B cell (primary cell): ENCODE measurements at regions not wholly inside any gene's neighbourhood (a gene's known extent, or its start where the extent isn't known, plus 50 kb on each side); places are given as distances from the start of the nearest gene placed in this dataset.

Experiments
- EZH2 ChIP-seq: IDR thresholded peaks from 2 replicates; pipeline ENCODE4 v1.6.1; 2012; ENCODE audit warnings: borderline replicate concordance, low read depth, mild to moderate bottlenecking, moderate library complexity, low read length; ENCODE audit not compliant: insufficient read depth, poor library complexity, severe bottlenecking
- TF ChIP-seq, protein P1 (sequence below): fragments of 200-600 bp; IDR thresholded peaks from one replicate; pipeline ENCODE4 v1.8.0; 2022; ENCODE audit warnings: antibody characterized with exemption, mild to moderate bottlenecking

DNA sequence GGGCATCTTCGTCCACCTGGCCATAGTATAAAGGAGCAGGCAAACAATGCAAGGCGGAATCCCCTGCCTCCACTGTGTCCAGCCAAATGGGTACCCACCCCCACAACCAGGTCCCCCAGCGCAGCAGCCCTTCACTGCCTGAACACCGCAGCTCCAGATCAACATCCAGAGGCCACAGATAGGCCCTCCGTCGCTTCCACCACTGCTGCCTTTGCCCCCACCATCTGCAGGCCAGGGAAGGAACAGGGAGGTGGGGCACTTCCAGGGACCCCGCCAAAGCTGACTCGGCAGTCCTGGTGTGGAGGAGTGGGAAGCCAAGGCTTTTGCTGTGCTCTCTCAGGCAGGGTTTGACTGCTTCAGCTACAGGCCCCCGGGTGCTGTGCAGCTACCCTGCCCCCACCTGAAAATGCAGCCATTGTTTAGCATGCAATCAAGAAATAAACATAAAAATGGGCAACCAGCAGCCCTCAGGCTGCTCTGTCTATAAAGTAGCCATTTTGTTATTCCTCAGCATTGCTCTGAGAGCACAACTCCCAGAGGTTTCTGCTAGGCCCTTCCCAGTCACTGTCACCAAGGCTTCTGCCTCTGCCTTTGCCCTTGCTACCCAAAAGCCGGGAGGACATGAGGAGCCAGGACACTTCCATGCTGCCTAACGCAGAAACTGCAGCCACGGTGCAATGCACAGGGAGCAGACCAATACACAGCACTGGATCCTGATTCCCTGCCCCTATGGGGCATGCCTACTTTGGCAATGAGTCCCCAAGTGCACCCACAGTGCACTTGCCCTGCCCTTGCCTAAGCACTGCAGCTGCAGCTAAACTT lies 733.2 kb upstream of the KLHL1 start:
- TF ChIP-seq EZH2 = no peak
- TF ChIP-seq, protein P1, sequence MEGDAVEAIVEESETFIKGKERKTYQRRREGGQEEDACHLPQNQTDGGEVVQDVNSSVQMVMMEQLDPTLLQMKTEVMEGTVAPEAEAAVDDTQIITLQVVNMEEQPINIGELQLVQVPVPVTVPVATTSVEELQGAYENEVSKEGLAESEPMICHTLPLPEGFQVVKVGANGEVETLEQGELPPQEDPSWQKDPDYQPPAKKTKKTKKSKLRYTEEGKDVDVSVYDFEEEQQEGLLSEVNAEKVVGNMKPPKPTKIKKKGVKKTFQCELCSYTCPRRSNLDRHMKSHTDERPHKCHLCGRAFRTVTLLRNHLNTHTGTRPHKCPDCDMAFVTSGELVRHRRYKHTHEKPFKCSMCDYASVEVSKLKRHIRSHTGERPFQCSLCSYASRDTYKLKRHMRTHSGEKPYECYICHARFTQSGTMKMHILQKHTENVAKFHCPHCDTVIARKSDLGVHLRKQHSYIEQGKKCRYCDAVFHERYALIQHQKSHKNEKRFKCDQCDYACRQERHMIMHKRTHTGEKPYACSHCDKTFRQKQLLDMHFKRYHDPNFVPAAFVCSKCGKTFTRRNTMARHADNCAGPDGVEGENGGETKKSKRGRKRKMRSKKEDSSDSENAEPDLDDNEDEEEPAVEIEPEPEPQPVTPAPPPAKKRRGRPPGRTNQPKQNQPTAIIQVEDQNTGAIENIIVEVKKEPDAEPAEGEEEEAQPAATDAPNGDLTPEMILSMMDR = no peak
